Glomerular visceral epithelial cell (primary cell): ENCODE measurements at regions not wholly inside any gene's neighbourhood (a gene's known extent, or its start where the extent isn't known, plus 50 kb on each side); places are given as distances from the start of the nearest gene placed in this dataset.
"Not testable (repeated sequence)": the region's sequence is repeated elsewhere in the genome, so short reads cannot be mapped to it uniquely, and the experiment has no call there.

ENCODE experiments used
- DNase-seq: peaks from one replicate; pipeline ENCODE4 v3.0.0-alpha.2; 2016; ENCODE audit errors: extremely low spot score

DNA sequence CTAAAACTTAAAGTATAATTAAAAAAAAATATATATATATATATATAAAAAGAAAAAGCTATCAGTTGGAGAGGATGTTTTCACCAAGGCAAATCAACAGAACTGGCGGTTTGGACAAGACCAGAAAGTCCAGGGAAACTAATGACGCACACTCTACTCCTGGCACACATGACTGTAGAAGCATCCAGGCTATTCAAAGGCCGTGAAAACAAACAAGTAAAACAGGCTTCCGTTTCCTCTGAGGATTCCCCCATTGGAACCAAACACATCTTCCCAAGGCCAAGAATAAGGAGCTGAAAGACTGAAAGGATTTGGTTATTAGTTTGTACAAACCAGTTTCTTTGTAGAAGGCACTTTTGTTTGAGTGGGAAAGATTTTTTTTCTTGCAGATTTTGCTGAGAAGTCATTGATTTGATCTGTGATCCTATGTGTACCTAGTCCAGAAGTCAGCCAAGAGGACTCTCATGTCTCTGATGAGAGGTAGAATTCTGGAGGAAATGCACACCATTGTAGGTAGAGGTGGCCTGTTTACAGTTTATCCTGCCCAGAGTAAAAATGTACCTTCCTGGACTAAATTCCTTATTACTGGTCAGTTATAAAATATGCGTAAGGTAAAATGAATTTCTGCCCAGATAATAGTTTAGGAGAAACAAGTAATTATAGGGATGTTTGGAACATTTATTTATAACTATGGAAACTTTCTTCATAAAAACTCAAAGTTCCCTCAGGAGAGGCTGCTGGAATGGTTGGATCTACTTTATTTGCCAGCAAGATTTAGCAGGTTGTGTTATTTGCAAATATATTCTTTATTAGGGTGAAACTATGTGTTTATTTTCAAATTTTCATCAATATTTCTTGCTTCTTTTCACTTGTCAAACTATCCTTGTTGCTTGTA, 66.5 kb downstream of the DMP1 start:
- no peak for DNase-seq

DNA sequence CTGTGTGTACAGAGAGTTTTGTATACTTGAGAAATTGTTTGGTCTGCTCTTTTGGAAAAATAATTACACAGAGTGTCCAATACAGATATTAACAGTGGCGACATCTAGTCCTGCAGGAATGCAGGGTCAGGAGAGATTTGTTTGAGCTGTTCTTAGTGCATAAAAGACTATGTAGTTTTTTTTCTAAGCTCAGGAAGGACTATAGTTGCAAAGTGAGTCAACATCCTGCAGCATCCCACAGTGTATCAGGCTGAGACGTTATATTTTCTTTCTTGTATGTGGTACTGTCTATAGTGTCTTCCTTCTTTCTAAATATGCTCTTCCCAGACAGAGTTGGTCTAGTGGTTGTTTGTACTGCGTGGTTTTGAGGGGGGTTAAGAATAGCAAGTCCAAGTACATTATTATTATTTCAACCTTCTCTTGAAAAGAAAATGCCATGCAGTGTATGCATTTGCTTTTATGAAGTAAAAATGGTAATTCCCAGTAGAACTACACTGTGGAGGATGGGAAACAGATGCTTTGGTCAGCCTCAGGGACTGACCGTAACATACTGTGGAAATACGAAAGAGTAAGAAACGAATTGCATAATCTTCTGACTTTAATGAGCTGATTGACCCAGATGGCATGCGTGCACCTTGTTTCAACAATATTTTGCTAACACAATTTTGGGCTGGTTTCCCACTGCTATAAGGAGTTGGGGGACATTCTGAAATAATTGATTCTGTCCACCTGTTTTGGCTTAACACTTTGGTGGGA, 67.4 kb downstream of the DMP1 start:
- no peak for DNase-seq

DNA sequence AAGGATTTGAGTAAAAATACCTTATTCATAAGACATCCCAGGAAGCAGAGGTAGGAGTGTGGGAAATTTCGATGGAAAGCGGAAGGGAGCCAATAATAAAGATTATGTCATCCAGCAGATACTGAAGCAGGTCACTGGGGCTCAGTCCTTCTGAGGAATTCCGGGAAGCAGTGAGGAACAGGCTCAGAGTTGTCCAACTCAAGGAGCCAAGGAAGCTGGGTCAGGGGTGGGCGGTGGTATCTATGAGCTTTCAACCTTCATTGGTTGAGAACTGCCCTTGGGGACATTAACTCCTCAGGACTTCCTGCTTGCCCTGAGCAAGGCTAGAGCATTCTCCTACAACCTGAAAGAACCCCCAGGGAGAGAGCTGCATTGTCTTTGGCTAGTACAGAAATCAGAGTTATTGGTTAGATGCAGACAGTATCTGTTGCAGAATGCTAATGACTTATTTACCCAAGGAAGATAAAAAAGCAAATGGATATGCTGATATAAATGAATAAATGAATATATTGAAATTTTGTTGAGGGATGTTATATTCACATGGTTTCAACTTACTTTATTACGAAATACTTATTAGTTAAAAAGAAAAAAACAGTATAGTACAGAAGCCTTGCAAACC, 68.2 kb downstream of the DMP1 start:
- no peak for DNase-seq

DNA sequence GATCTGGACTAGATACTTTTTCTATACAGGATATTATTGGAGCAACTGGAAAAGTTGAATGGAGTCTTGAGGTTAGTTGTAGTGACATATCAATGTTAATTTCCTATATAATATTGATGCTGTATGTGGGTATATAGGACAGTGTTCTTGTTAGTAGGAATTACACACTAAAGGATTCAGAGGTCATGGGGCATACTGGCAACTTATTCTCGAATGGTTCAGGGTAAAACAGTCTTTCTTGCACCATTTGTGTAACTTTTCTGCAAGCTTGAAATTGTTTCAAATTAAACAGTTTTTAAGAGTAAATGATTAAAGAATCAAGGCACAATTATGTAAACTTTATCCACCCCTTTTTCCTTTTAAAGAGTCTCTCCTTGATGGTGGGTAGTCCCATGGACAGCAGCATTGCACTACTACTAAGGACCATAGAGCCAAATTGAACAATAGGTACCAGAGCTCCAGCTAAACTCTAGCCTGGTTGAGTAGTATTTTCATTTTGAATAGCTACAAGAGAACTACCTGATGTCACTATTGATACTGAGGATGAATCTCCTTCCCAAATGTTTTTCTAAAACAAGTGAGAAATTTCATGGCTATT, 70.1 kb downstream of the DMP1 start:
- no peak for DNase-seq

- not testable (repeated sequence) for DNase-seq
These were observed 74.1 kb upstream of the IBSP start for GRCh38 chr4:87725287-87725686.

- DNase-seq = no peak
These were observed 67.2 kb upstream of the IBSP start for GRCh38 chr4:87732033-87732765.

- DNase-seq = no peak
These were observed 65.3 kb upstream of the IBSP start for GRCh38 chr4:87734084-87734483.

GRCh38 chr4:87734936-87735335, 64.4 kb upstream of the IBSP start:
- peak; percentile 52 for DNase-seq

- DNase-seq = no peak
These were observed 60.9 kb upstream of the IBSP start for GRCh38 chr4:87738483-87738882.

DNA sequence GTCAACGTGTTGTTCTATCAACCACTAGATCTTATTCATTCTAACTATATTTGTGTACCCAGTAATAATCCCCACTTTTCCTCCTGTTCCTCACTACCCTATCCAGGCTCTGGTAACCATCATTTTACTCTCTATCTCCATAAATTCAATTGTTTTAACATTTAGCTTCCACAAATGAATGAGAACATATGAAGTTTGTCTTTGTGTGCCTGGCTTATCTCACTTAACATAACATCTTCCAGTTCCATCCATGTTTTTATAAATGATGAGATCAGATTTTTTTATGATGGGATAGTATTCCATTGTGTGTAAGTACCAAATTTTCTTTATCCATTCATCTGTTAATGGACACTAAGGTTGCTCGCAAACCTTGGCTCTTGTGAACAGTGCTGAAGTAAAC, 59.9 kb upstream of the IBSP start:
- no peak for DNase-seq

- DNase-seq = no peak
These were observed 54.1 kb upstream of the IBSP start for GRCh38 chr4:87745064-87745807.

DNA sequence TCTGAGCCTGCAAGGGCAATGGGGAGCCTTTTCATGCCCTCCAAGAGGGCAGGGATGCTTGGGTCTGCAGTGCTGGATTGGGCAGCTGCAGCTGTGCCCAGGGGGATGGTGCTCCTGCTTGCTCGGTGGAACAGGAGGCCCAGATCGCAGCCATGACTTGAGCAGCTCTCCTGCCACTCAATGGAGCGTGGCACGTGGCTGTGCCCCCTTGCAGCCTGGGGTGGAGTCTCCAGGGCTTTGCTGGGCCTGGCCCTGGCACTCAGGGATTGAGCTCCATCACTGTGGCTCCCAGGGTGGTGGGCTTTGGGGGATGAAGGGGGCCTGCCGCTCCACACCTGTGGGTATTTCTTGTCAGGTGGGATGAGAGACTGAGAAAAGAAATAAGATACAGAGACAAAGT, 53.4 kb upstream of the IBSP start:
- DNase-seq = no peak
